A204.1 (cell line): ENCODE measurements at regions not wholly inside any gene's neighbourhood (a gene's known extent, or its start where the extent isn't known, plus 50 kb on each side); places are given as distances from the start of the nearest gene placed in this dataset.

Experiments used
- FAIRE-seq: peaks from 2 replicates; lab custom pipeline; 2012; peaks lifted over from hg19 to GRCh38; lab: Jason Lieb, UNC

GRCh38 chr12:76611533-76611932 is 52.0 kb upstream of the OSBPL8 start:
- FAIRE-seq: no peak

- FAIRE-seq: no peak
Measured at GRCh38 chr12:76614364-76614763, 54.8 kb upstream of the OSBPL8 start.

GRCh38 chr12:76618031-76618430 is 58.5 kb upstream of the OSBPL8 start:
- no peak for FAIRE-seq

GRCh38 chr12:76621582-76622024 is 62.0 kb upstream of the OSBPL8 start:
- FAIRE-seq: peak; percentile 92

- FAIRE-seq: no peak
Measured at GRCh38 chr12:76622351-76622750, 62.8 kb upstream of the OSBPL8 start.

- FAIRE-seq: no peak
Measured at GRCh38 chr12:76622915-76623314, 63.3 kb upstream of the OSBPL8 start.

GRCh38 chr12:76623931-76624330 is 64.4 kb upstream of the OSBPL8 start:
- no peak for FAIRE-seq

- FAIRE-seq: no peak
Measured at GRCh38 chr12:76627346-76628135, 68.0 kb upstream of the OSBPL8 start.

GRCh38 chr12:76628745-76629144 is 69.2 kb upstream of the OSBPL8 start:
- no peak for FAIRE-seq

- no peak for FAIRE-seq
Measured at GRCh38 chr12:76631741-76632140, 72.2 kb upstream of the OSBPL8 start.

GRCh38 chr12:76633415-76633814 is 73.8 kb upstream of the OSBPL8 start:
- no peak for FAIRE-seq

GRCh38 chr12:76634133-76634532 is 74.6 kb upstream of the OSBPL8 start:
- FAIRE-seq: no peak

GRCh38 chr12:76636121-76636692 is 76.6 kb upstream of the OSBPL8 start:
- FAIRE-seq: no peak

- no peak for FAIRE-seq
Measured at GRCh38 chr12:76637807-76638206, 78.2 kb upstream of the OSBPL8 start.

GRCh38 chr12:76639646-76640045 is 80.1 kb upstream of the OSBPL8 start:
- no peak for FAIRE-seq

GRCh38 chr12:76641073-76641472 is 81.5 kb upstream of the OSBPL8 start:
- FAIRE-seq: no peak

- FAIRE-seq: no peak
Measured at GRCh38 chr12:76641961-76642360, 82.4 kb upstream of the OSBPL8 start.

GRCh38 chr12:76643438-76643837 is 83.9 kb upstream of the OSBPL8 start:
- FAIRE-seq: no peak

GRCh38 chr12:76644950-76645349 is 85.4 kb upstream of the OSBPL8 start:
- no peak for FAIRE-seq

GRCh38 chr12:76645934-76646333 is 86.4 kb upstream of the OSBPL8 start:
- FAIRE-seq: no peak

GRCh38 chr12:76646366-76646765 is 86.8 kb upstream of the OSBPL8 start:
- no peak for FAIRE-seq

GRCh38 chr12:76649099-76649498 is 89.5 kb upstream of the OSBPL8 start:
- FAIRE-seq: no peak

- FAIRE-seq: no peak
Measured at GRCh38 chr12:76652402-76652801, 92.8 kb upstream of the OSBPL8 start.

- FAIRE-seq: no peak
Measured at GRCh38 chr12:76653342-76653741, 93.8 kb upstream of the OSBPL8 start.
